ENCODE measurements at regions not wholly inside any gene's neighbourhood (a gene's known extent, or its start where the extent isn't known, plus 50 kb on each side); places are given as distances from the start of the nearest gene placed in this dataset.
"Not testable (repeated sequence)": the region's sequence is repeated elsewhere in the genome, so short reads cannot be mapped to it uniquely, and the experiment has no call there.

- not testable (repeated sequence) for DNase-seq
These were observed 340.6 kb upstream of the IGFBP3 start for GRCh38 chr7:46261638-46262037.

GRCh38 chr7:46259947-46260346 lies 338.9 kb upstream of the IGFBP3 start:
- DNase-seq, result no peak

- no peak for DNase-seq
These were observed 336.8 kb upstream of the IGFBP3 start for GRCh38 chr7:46257761-46258448.

DNA sequence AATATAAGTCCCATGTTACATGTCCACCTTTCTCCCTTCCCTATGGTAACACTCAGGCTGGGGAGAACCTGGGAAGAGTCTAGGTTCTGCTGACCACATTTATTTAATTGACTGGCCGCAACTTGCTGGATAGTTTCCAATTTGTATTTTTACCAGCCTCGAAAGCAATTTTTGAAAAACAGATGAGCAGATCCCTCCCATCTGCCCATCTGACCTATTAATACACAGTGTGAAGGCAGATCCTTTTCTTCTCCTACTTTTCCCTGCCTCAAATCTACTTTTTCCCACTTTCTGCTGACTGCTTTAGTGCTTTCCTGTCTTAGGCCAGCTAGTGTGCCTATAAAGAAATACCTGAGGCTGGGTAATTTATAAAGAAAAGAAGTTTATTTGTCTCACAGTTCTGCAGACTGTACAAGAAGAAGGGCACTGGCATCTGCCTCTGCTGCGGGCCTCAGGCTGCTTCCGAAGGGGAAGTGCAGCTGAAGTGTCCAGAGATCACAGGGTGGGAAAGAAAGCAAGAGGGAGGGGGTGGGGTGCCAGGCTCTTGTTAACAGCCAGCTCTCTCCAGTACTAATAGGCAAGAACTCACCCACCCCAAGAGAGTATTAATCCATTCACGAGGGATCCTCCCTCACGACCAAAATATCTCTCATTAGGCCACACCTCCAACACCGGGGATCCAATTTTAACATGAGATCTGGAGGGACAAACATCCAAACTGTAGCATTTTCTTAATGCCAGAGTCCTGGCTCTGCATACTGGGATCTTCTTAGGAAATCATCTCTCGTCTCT lies 336.0 kb upstream of the IGFBP3 start:
- DNase-seq, result no peak

DNA sequence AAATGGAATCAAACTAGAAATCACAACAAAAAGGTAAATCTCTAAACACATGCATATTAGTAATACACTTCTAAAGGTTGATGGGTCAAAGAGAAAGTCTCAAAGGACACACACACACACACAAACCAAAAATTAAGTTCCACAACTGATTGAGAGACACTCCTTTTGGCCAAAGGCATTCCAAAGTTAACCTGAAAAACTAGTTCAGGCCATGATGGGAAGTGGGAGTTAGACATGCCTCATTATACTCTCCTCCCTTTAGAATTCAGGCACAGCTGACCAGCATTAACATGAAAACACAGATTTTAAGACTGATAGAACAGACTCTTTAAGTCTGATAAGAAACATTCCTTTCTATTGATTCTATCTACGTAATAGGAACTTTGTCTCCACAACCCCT lies 332.4 kb upstream of the IGFBP3 start:
- no peak for DNase-seq

DNA sequence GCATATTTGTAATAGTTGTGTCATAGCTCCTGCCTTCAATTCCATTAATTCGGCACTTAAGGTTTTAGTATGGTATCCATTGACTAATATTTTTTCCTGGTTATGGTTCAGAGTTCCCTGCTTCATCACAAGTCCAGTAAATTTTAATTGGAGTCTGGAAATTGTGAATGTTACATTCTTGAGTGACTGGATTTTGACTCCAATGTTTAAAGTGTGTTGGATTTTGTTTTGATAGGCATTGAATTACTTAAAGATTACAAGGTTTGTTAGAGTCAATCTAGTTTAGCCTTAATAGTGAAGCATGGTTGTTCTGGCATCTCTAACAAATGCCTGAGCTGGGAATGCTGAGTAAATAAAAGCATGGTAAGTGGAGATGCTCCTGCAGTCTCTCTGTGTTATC lies 326.6 kb upstream of the IGFBP3 start:
- no peak for DNase-seq

DNA sequence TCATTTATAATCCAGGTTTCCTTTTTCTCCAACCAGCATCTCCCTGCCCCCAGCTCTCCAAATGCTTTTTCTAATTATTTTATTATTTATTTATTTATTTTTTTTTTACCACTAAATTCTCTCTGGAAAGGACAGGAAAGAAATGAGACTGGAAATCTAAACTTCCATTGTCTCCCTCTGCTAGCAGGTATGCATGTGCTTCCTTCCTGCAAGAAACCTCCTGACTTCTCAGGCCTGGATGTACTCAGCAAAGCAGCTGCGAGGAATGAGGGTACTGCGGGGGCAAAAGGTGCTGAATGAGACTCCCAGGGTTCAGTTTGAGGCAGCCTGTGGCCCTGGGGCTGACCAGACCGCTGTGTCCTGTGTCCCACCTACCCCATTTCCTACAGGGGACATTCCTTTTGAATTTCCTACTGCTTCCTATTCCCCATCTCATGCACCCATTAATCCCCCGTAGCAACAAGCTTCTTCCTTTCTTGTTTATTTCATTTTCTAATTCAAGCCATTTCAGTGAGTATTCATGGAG lies 324.6 kb upstream of the IGFBP3 start:
- DNase-seq, result no peak

- DNase-seq, result no peak
These were observed 323.7 kb upstream of the IGFBP3 start for GRCh38 chr7:46244757-46245156.

- DNase-seq, result no peak
These were observed 322.3 kb upstream of the IGFBP3 start for GRCh38 chr7:46243406-46243805.

DNA sequence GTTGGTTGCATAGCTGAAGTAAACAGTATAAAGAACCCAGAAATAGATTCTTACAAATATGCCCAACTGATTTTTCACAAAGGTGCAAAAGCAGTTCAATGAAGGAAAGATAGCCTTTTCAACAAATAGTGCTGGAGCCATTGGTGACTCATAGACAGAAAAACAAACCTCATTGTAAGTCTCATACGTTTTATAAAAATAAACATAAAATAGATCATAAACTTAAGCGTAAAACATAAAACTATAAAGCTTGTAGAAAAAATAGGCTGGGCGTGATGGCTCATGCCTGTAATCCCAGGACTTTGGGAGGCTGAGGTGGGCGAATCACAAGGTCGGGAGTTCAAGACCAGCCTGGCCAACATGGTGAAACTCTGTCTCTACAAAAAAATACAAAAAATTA lies 318.8 kb upstream of the IGFBP3 start:
- DNase-seq, result no peak

- no peak for DNase-seq
These were observed 316.4 kb upstream of the IGFBP3 start for GRCh38 chr7:46237466-46237865.

- DNase-seq, result no peak
These were observed 312.7 kb upstream of the IGFBP3 start for GRCh38 chr7:46233585-46234329.

DNA sequence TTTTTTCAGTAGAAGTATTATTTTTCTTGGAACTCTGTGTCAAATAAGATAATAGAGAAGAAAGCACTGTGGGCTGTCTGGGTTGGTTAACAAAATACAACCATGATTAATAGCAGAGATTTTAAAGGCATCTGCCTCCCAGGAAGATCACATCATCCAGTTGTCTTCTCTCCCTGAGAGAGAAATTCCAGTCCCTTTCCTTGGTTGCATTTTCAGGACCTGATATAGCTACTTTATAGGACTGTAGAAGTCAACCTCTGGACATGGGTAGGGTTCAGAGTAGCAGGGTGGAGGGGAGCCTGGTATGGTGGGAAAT lies 309.9 kb upstream of the IGFBP3 start:
- no peak for DNase-seq

- no peak for DNase-seq
These were observed 309.4 kb upstream of the IGFBP3 start for GRCh38 chr7:46230298-46230989.

DNA sequence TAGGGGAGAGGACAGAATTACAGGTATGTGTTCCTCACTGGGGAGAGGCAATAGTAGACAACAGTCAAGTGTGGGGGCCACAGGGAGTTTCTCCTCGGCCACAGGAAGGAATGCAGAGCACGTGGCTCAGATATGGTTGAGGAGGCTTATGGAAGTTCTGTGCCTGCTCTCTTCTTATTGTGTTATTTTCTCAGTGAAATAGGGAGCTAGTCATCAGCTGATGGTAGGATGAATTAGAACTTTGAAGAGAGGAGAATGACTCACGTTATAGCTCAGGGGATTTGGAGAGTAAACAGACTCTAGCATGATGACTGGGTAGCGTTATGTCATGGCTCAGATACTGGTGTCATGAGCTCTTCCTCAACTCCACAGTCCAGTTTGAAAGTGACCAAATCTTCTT lies 308.3 kb upstream of the IGFBP3 start:
- no peak for DNase-seq

GRCh38 chr7:46226860-46227259 lies 305.8 kb upstream of the IGFBP3 start:
- DNase-seq, result no peak

DNA sequence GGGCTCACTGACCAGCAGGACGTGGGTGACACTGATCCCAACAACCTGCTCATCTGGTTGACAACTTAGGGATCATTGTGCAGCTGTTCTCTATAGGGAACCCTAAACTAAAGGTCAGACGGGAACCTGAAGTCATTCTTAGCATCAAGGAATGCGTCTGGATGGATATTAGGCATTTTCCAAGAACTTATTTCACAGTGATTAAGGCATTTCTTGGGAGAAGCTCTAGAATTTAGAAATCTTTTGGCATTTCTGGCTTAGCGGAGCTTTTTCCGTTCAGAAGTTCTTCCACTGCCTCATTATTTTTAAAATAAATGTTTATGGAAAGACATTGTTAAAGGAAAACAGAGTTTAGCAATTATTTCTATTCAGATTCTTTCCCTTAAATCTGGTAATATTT lies 303.3 kb upstream of the IGFBP3 start:
- no peak for DNase-seq

DNA sequence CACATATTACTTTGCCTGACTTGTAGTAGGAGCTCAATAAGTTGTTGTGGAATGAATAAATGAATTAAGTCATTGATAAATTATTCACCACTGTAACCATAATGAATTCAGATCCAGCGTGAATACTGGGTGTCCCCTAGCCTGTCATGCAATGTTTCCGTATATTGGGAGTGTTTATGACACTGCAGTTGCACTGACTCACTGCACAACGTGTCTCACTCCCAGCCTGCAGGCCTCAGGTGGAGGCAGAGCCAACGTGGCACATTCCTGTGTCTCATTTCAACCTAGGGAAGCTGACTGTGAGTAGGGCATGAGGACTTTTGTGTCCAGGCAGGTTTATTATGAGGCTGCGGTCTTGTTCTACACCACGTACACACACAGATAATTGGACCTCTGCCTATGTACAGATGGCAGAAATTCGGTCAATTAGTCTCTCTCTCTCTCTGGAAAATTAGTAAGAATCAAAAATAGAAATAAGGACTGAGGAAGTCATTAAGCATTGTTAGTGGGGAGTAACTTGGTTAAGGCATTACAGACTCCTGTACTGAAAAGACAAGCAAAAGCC lies 299.1 kb upstream of the IGFBP3 start:
- DNase-seq, result no peak

- DNase-seq, result no peak
These were observed 297.6 kb upstream of the IGFBP3 start for GRCh38 chr7:46218461-46219200.

DNA sequence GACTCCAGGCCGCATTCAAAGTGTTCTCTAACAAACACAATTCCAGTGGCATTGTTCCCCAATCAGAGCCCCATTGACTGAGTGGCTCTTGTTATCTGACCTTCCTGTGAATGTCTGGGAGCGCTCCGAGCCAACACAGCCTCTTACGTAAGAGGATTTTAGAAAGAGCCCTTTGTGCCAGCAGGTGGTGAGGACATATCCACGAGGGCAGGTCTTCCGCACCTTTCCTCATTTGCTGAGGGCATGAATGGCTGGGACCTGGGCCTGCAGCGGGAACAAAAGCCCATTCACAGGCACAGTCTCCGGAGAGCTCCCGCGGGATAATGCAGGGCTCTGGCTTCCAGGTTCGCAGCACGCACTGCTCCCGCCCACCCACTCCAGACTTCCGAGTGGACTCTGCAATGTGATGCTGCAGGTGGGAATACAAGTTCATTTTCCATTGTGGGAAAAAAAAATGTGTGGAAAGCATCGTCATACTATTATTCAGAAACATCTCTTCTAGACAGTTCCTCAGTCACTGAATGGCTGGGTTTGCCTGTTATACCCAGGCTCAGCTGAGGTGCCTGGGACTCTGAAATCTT lies 295.0 kb upstream of the IGFBP3 start:
- no peak for DNase-seq

DNA sequence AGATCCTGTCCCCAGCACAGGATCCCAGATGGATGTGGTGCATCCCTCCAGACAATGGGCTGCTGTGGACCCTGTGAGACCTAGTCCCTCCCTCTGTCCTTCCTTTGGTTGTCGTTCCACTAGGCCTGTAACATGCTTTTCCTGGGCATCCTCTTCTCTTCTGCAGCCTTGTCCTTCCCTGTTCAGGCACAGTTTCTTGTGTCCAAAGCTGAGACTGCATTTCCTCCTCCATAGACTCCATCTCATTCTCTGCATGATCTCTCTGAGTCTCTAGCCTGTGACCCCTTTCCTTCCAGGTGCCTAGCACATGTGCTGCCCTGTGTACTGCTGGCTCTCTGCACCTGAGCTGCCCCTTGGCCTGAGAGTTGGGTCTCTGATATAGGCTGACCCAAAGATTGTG lies 293.5 kb upstream of the IGFBP3 start:
- DNase-seq, result no peak

- DNase-seq, result no peak
These were observed 292.1 kb upstream of the IGFBP3 start for GRCh38 chr7:46213154-46213537.

Measured in CD4-positive, alpha-beta T cell treated with Interleukin-21 for 1 hour (primary cell).